WTC11 (cell line): ENCODE measurements at regions not wholly inside any gene's neighbourhood (a gene's known extent, or its start where the extent isn't known, plus 50 kb on each side); places are given as distances from the start of the nearest gene placed in this dataset.

ENCODE experiments used
- ATF2 ChIP-seq: sonication (generic); formaldehyde crosslinking; IDR thresholded peaks from 2 replicates; pipeline ENCODE4 v1.8.1; 2022; ENCODE audit warnings: low read depth, missing genetic modification reagents, borderline replicate concordance
- CTCF ChIP-seq: fragments of 200-600 bp; IDR thresholded peaks from 2 replicates; pipeline ENCODE4 v1.8.0; 2022; ENCODE audit warnings: antibody characterized with exemption
- IRF1 ChIP-seq: sonication (generic); formaldehyde crosslinking; IDR thresholded peaks from 2 replicates; pipeline ENCODE4 v1.8.0; 2023; ENCODE audit warnings: missing genetic modification reagents
- NFYB ChIP-seq: sonication (generic); formaldehyde crosslinking; conservative IDR thresholded peaks from 2 replicates; pipeline ENCODE4 v1.8.0; 2022; ENCODE audit warnings: low read depth, missing genetic modification reagents

GRCh38 chr14:61965030-61965745 lies 203.0 kb downstream of the SNAPC1 start:
- TF ChIP-seq CTCF: no peak
- no peak for TF ChIP-seq IRF1 (CRISPR knock-in tag)
- no peak for TF ChIP-seq ATF2
- no peak for TF ChIP-seq NFYB (CRISPR knock-in tag)
